Breast epithelium (tissue), 4 donors: ENCODE measurements at regions not wholly inside any gene's neighbourhood (a gene's known extent, or its start where the extent isn't known, plus 50 kb on each side); places are given as distances from the start of the nearest gene placed in this dataset.
"Not testable (repeated sequence)": the region's sequence is repeated elsewhere in the genome, so short reads cannot be mapped to it uniquely, and the experiment has no call there.

Source experiments
- DNase-seq, 2 donors: peaks; one replicate each; pipeline ENCODE4 v3.0.0-alpha.2; 2019; ENCODE audit warnings: low spot score in 2 of 2
- H3K27ac ChIP-seq, 2 donors: fragments of 200-600 bp; sonication (generic) in 1 of 2; one replicate each; pipeline ENCODE4 v1.5.1; 2016 to 2019; ENCODE audit warnings: mild to moderate bottlenecking in 1 of 2
- H3K27me3 ChIP-seq, 2 donors: fragments of 200-600 bp; sonication (generic) in 1 of 2; one replicate each; pipeline versions ENCODE4 v1.5.1 to v1.6.0; 2017 to 2019; ENCODE audit warnings: control low read depth in 1 of 2, mild to moderate bottlenecking in 1 of 2
- H3K36me3 ChIP-seq: fragments of 200-600 bp; one replicate; pipeline ENCODE4 v1.5.1; 2019
- H3K4me1 ChIP-seq, 2 donors: fragments of 200-600 bp; sonication (generic); one replicate each; pipeline ENCODE4 v1.5.1; 2016 to 2019; ENCODE audit warnings: control low read depth in 1 of 2
- H3K4me3 ChIP-seq, 3 donors: fragments of 200-600 bp; sonication (generic); 1 replicate in 2 of 3; 2 replicates in 1 of 3; pipeline ENCODE4 v1.5.1; 2016 to 2019; ENCODE audit warnings: mild to moderate bottlenecking in 3 of 3, moderate library complexity in 2 of 3
- H3K9me3 ChIP-seq, 2 donors: fragments of 200-600 bp; sonication (generic) in 1 of 2; one replicate each; pipeline ENCODE4 v1.5.1; 2016 to 2019; ENCODE audit warnings: control low read depth in 1 of 2
- CTCF ChIP-seq, 3 donors: fragments of 450-650 bp; IDR thresholded peaks; one replicate each; pipeline ENCODE4 v1.5.1; 2016 to 2017; ENCODE audit warnings: antibody characterized with exemption in 3 of 3, mild to moderate bottlenecking in 3 of 3, moderate library complexity in 3 of 3
- POLR2A ChIP-seq: fragments of 450-650 bp; IDR thresholded peaks from one replicate; pipeline ENCODE4 v1.6.1; 2016; ENCODE audit warnings: antibody characterized with exemption, mild to moderate bottlenecking, moderate library complexity
- POLR2AphosphoS5 ChIP-seq, 3 donors: sonication (generic); formaldehyde crosslinking; IDR thresholded peaks; one replicate each; pipeline ENCODE4 v1.6.1; 2017; ENCODE audit warnings: antibody characterized with exemption in 3 of 3
- intact Hi-C: fragments of 100-400 bp; cut with DNase I; formaldehyde crosslinking; loops from one replicate; pipeline ENCODE4 v1.15.1; 2023; ENCODE audit warnings: low total_unique reads

- DNase-seq = no peak
- intact Hi-C loops = no loop called here
These were observed 131.9 kb downstream of the BOD1 start for GRCh38 chr5:173484569-173484968.

GRCh38 chr5:173483599-173483998 is 132.9 kb downstream of the BOD1 start:
- H3K27me3 ChIP-seq, H3K9me3 ChIP-seq, H3K4me1 ChIP-seq, H3K36me3 ChIP-seq, DNase-seq, intact Hi-C loops, H3K4me3 ChIP-seq: not testable (repeated sequence)
- H3K27ac ChIP-seq = peak overlapping the region in 1 of 2 donors; percentile 12

More at GRCh38 chr5:173484569-173484968, 131.9 kb downstream of the BOD1 start:
- H3K4me1 ChIP-seq = no peaks in the 10 kb centered on the region
- no peaks in the 10 kb centered on the region for H3K9me3 ChIP-seq
- TF ChIP-seq POLR2AphosphoS5 (IDR thresholded peaks at IDR 0.05) (no peak), POLR2A (no peak), CTCF (IDR thresholded peaks at IDR 0.05) (no peak)
- H3K27ac ChIP-seq = no peak overlapping the region
- H3K27me3 ChIP-seq = no peaks in the 10 kb centered on the region
- H3K4me3 ChIP-seq = no peak overlapping the region
- no peaks in the 10 kb centered on the region for H3K36me3 ChIP-seq

DNA sequence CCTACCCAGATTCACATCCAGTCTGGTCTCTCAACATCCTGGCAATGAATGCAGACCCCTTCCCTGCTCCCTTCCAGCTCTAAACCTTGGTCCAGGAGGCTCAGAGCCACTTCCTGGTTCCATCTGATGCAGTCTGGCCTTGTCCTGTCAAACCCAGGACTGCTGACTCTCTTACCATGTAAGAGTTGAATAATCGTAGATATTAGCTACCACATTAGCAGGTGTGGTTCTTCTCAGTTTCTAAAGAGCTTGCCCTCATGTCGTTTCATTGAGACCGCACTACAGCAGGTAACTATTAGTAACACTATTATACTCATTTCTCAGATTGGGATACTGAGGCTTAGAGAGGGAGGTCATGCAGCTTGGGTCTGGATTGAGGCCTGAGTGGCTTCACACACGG is 133.3 kb downstream of the BOD1 start:
- no peak for DNase-seq
- Histone ChIP-seq H3K4me1 (no peaks in the 10 kb centered on the region), H3K36me3 (no peaks in the 10 kb centered on the region), H3K9me3 (no peaks in the 10 kb centered on the region), H3K27ac (peak overlapping the region in 1 of 2 donors; percentile 12), H3K27me3 (no peaks in the 10 kb centered on the region), H3K4me3 (no peak overlapping the region)
- TF ChIP-seq POLR2AphosphoS5 (IDR thresholded peaks at IDR 0.05) = no peak
- no peak for TF ChIP-seq POLR2A
- TF ChIP-seq CTCF (IDR thresholded peaks at IDR 0.05) = no peak
- intact Hi-C loops = no loop called here

GRCh38 chr5:173481821-173482220 is 134.6 kb downstream of the BOD1 start:
- intact Hi-C loops = no loop called here
- H3K4me3 ChIP-seq = no peak overlapping the region
- DNase-seq = no peak
- H3K27ac ChIP-seq = peak overlapping the region; percentile 8 to 49
- H3K9me3 ChIP-seq = no peaks in the 10 kb centered on the region
- H3K4me1 ChIP-seq = no peaks in the 10 kb centered on the region
- peak in 1 of 3 donors; percentile 42 for TF ChIP-seq POLR2AphosphoS5 (IDR thresholded peaks at IDR 0.05)
- TF ChIP-seq POLR2A = no peak
- TF ChIP-seq CTCF (IDR thresholded peaks at IDR 0.05) = no peak
- no peaks in the 10 kb centered on the region for H3K36me3 ChIP-seq
- H3K27me3 ChIP-seq = no peaks in the 10 kb centered on the region

GRCh38 chr5:173480896-173481295 is 135.6 kb downstream of the BOD1 start:
- intact Hi-C loops = no loop called here
- TF ChIP-seq POLR2A (no peak), CTCF (IDR thresholded peaks at IDR 0.05) (no peak), POLR2AphosphoS5 (IDR thresholded peaks at IDR 0.05) (no peak)

GRCh38 chr5:173479711-173480110 is 136.7 kb downstream of the BOD1 start:
- intact Hi-C loops = no loop called here
- TF ChIP-seq CTCF (IDR thresholded peaks at IDR 0.05) (no peak), POLR2AphosphoS5 (IDR thresholded peaks at IDR 0.05) (peak in 1 of 3 donors; percentile 28), POLR2A (no peak)
- H3K9me3 ChIP-seq = no peaks in the 10 kb centered on the region
- H3K36me3 ChIP-seq = no peaks in the 10 kb centered on the region
- H3K4me1 ChIP-seq = no peaks in the 10 kb centered on the region
- peak overlapping the region; percentile 62 to 74 for H3K27ac ChIP-seq
- H3K27me3 ChIP-seq = no peaks in the 10 kb centered on the region
- DNase-seq = peak in 1 of 2 donors; percentile 56
- no peak overlapping the region for H3K4me3 ChIP-seq

More at GRCh38 chr5:173480896-173481295, 135.6 kb downstream of the BOD1 start:
- Histone ChIP-seq H3K27me3 (no peaks in the 10 kb centered on the region), H3K36me3 (no peaks in the 10 kb centered on the region), H3K4me3 (no peak overlapping the region), H3K9me3 (no peaks in the 10 kb centered on the region), H3K4me1 (no peaks in the 10 kb centered on the region), H3K27ac (peak overlapping the region; percentile 49 to 74)
- DNase-seq = peak in 1 of 2 donors; percentile 69
